Osteoblast (primary cell): ENCODE measurements at regions not wholly inside any gene's neighbourhood (a gene's known extent, or its start where the extent isn't known, plus 50 kb on each side); places are given as distances from the start of the nearest gene placed in this dataset.

Experiments
- DNase-seq: peaks from one replicate; pipeline ENCODE4 v3.0.0; 2011; ENCODE audit warnings: low spot score, mixed read lengths; ENCODE audit not compliant: insufficient read length; ENCODE audit errors: missing footprints
- H2AFZ ChIP-seq: 2 replicates; pipeline ENCODE4 v1.6.0; 2011; ENCODE audit warnings: mild to moderate bottlenecking, low read length
- H3K27ac ChIP-seq: 2 replicates; pipeline ENCODE4 v1.5.1; 2011; ENCODE audit warnings: mild to moderate bottlenecking, low read depth, low read length, moderate library complexity
- H3K27me3 ChIP-seq: 2 replicates; pipeline ENCODE4 v1.6.0; 2012; ENCODE audit warnings: mild to moderate bottlenecking, control low read depth, inconsistent platforms, low read length, moderate library complexity; ENCODE audit not compliant: insufficient read depth
- H3K36me3 ChIP-seq: 2 replicates; pipeline ENCODE4 v1.5.1; 2011; ENCODE audit warnings: mild to moderate bottlenecking, low read length, control low read depth, moderate library complexity; ENCODE audit not compliant: insufficient read depth
- H3K4me1 ChIP-seq: 2 replicates; pipeline ENCODE4 v1.5.1; 2011; ENCODE audit warnings: mild to moderate bottlenecking, low read length, control low read depth, moderate library complexity; ENCODE audit not compliant: insufficient read depth
- H3K4me2 ChIP-seq: 2 replicates; pipeline ENCODE4 v1.6.0; 2011; ENCODE audit warnings: mild to moderate bottlenecking, low read length; ENCODE audit not compliant: insufficient read depth
- H3K4me3 ChIP-seq: fragments of 200-600 bp; sonication (generic); 3 replicates; pipeline ENCODE4 v1.5.1; 2012; ENCODE audit warnings: mild to moderate bottlenecking, low read length, inconsistent platforms; ENCODE audit not compliant: insufficient read depth
- H3K79me2 ChIP-seq: 2 replicates; pipeline ENCODE4 v1.6.0; 2012; ENCODE audit warnings: mild to moderate bottlenecking, low read length, control low read depth, inconsistent platforms; ENCODE audit not compliant: insufficient read depth
- H3K9me3 ChIP-seq: 2 replicates; pipeline ENCODE4 v1.5.1; 2011; ENCODE audit warnings: low read depth, low read length, control low read depth
- H4K20me1 ChIP-seq: 2 replicates; pipeline ENCODE4 v1.6.0; 2012; ENCODE audit warnings: mild to moderate bottlenecking, low read length, control low read depth; ENCODE audit not compliant: insufficient read depth
- TF ChIP-seq, protein P1 (sequence below): IDR thresholded peaks from 2 replicates; pipeline ENCODE4 v1.5.1; 2011; ENCODE audit warnings: mild to moderate bottlenecking, low read depth, low read length, moderate library complexity; ENCODE audit errors: extremely low read depth

DNA sequence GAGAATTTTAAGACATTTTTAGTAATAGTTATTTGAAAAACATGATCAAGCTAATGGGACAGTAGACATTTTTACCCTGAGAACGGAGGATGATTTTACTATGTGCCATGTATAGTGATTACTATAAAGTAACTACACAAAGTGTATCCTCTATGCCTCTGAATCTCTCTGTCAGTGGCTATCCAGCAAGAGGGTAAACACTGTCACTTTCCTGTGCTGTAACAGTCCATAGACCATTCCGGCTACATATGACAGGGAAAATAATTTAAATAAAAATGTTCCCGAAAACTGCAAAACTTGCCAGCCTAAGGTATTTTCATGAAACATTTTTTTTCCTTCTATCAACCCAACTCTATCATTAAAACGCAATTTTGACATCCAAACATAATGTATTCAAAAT lies 1632.2 kb upstream of the ACVR2A start:
- no peaks in the 10 kb centered on the region for H4K20me1 ChIP-seq
- no peaks in the 10 kb centered on the region for H3K36me3 ChIP-seq
- H3K27me3 ChIP-seq, result no peaks in the 10 kb centered on the region
- no peak overlapping the region for H3K27ac ChIP-seq
- DNase-seq, result no peak
- no peaks in the 10 kb centered on the region for H3K4me1 ChIP-seq
- no peaks in the 10 kb centered on the region for H3K9me3 ChIP-seq
- no peaks in the 10 kb centered on the region for H3K79me2 ChIP-seq
- TF ChIP-seq, protein P1, sequence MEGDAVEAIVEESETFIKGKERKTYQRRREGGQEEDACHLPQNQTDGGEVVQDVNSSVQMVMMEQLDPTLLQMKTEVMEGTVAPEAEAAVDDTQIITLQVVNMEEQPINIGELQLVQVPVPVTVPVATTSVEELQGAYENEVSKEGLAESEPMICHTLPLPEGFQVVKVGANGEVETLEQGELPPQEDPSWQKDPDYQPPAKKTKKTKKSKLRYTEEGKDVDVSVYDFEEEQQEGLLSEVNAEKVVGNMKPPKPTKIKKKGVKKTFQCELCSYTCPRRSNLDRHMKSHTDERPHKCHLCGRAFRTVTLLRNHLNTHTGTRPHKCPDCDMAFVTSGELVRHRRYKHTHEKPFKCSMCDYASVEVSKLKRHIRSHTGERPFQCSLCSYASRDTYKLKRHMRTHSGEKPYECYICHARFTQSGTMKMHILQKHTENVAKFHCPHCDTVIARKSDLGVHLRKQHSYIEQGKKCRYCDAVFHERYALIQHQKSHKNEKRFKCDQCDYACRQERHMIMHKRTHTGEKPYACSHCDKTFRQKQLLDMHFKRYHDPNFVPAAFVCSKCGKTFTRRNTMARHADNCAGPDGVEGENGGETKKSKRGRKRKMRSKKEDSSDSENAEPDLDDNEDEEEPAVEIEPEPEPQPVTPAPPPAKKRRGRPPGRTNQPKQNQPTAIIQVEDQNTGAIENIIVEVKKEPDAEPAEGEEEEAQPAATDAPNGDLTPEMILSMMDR, result no peak
- no peak overlapping the region for H3K4me2 ChIP-seq
- H2AFZ ChIP-seq, result no peak overlapping the region
- no peak overlapping the region for H3K4me3 ChIP-seq

DNA sequence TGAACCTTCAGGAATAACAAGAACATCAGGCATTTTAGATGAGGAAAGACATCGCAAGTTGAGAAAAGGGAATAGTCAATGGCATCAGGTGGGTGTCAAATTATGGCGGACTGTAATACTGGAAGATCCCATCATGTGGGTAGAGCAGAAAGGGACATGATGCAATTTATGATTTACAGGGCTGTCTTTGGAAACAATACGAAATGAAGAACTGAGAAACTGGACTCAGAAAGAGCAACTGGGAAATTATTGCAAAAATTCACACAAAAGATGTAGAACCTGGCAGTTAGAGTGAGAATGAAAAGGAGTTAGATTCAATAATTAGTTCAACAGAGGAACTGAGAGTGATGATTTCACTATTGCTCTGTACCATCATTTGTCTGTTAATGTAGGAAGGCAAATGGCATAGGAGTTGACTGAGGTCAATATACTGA lies 1635.0 kb upstream of the ACVR2A start:
- no peak for DNase-seq
- no peaks in the 10 kb centered on the region for H3K79me2 ChIP-seq
- H4K20me1 ChIP-seq, result no peaks in the 10 kb centered on the region
- H3K27ac ChIP-seq, result no peak overlapping the region
- no peaks in the 10 kb centered on the region for H3K36me3 ChIP-seq
- TF ChIP-seq, protein P1, result no peak
- H3K4me1 ChIP-seq, result no peaks in the 10 kb centered on the region
- H2AFZ ChIP-seq, result no peak overlapping the region
- H3K4me3 ChIP-seq, result no peak overlapping the region
- no peaks in the 10 kb centered on the region for H3K27me3 ChIP-seq
- no peak overlapping the region for H3K4me2 ChIP-seq
- no peaks in the 10 kb centered on the region for H3K9me3 ChIP-seq

DNA sequence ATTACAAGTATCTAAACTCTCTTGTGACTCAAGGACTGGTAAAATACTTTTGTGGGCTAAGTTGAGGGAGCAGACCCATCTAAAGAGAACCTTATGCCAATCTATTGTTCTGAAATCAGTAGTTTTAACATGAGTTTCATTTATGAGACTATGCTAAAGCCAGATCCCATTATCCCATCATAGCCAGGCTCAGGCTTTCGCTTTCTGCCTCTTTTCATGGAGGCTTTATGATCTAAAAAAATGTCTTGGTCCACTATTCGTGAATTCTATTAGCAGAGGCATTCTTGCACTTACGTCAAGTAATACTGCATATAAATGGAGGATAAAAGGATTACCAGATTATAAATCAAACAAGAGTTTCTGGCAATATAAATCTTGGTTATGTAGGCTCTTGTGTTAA lies 1636.9 kb upstream of the ACVR2A start:
- Histone ChIP-seq H3K4me2 (no peak overlapping the region), H3K4me1 (no peaks in the 10 kb centered on the region), H3K36me3 (no peaks in the 10 kb centered on the region), H3K9me3 (no peaks in the 10 kb centered on the region), H2AFZ (no peak overlapping the region), H3K27ac (no peak overlapping the region), H3K79me2 (no peaks in the 10 kb centered on the region), H3K4me3 (no peak overlapping the region), H3K27me3 (no peaks in the 10 kb centered on the region), H4K20me1 (no peaks in the 10 kb centered on the region)
- TF ChIP-seq, protein P1, result no peak
- DNase-seq, result no peak

DNA sequence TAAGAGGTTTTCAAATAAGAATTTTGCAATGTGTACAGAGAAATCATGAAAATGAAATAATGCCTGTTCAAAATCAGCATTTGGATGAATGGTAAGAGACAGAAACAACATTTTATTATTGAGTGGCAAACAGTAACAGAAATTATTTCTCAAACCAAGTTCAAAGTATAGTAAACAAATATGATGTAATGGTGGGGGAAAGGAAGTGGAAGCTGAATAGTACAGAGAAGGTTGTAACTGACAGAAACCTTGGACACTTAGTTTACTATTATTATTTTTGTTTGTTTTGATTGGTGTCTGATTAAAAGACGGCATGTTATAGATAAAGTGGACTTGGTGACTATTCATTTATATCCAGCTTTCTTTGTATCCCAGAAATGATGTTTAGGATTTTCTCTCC lies 1637.4 kb upstream of the ACVR2A start:
- no peaks in the 10 kb centered on the region for H3K36me3 ChIP-seq
- no peaks in the 10 kb centered on the region for H3K4me1 ChIP-seq
- H3K4me2 ChIP-seq, result no peak overlapping the region
- no peak for DNase-seq
- H3K79me2 ChIP-seq, result no peaks in the 10 kb centered on the region
- H3K4me3 ChIP-seq, result no peak overlapping the region
- no peaks in the 10 kb centered on the region for H3K9me3 ChIP-seq
- H2AFZ ChIP-seq, result no peak overlapping the region
- TF ChIP-seq, protein P1, result no peak
- no peaks in the 10 kb centered on the region for H4K20me1 ChIP-seq
- H3K27me3 ChIP-seq, result no peaks in the 10 kb centered on the region
- no peak overlapping the region for H3K27ac ChIP-seq
